22Rv1 (cell line): ENCODE measurements at regions not wholly inside any gene's neighbourhood (a gene's known extent, or its start where the extent isn't known, plus 50 kb on each side); places are given as distances from the start of the nearest gene placed in this dataset.

Experiments
- CTCF ChIP-seq: fragments of 450-650 bp; IDR thresholded peaks from 2 replicates; pipeline ENCODE4 v1.5.1; 2017; ENCODE audit warnings: mild to moderate bottlenecking
- ZFX ChIP-seq: fragments of 450-650 bp; IDR thresholded peaks from 2 replicates; pipeline ENCODE4 v1.6.1; 2017; ENCODE audit warnings: antibody characterized with exemption, borderline replicate concordance

- TF ChIP-seq CTCF (no peak), ZFX (no peak)
Measured at GRCh38 chr9:73050887-73051550, 98.2 kb upstream of the ALDH1A1 start.
